Activated naive CD4-positive, alpha-beta T cell treated with anti-CD3 and anti-CD28 coated beads for 36 hours (primary cell): ENCODE measurements at regions not wholly inside any gene's neighbourhood (a gene's known extent, or its start where the extent isn't known, plus 50 kb on each side); places are given as distances from the start of the nearest gene placed in this dataset.

Experiments used
- CTCF ChIA-PET: fragments of 350-600 bp; sonication (Branson Sonifier 250); formaldehyde crosslinking; loops from one replicate; lab custom pipeline; 2021; ENCODE audit warnings: antibody characterized with exemption; lab: Charles Lee
- DNase-seq: peaks from one replicate; pipeline ENCODE4 v3.0.0-alpha.2; 2020
- H3K27ac Mint-ChIP-seq: one replicate; pipeline ENCODE4 v1.8.0; 2021; ENCODE audit warnings: mild to moderate bottlenecking, mixed read lengths
- H3K27me3 Mint-ChIP-seq: one replicate; pipeline ENCODE4 v1.8.0; 2021; ENCODE audit warnings: low read depth, mixed read lengths
- H3K36me3 Mint-ChIP-seq: one replicate; pipeline ENCODE4 v1.8.0; 2021; ENCODE audit warnings: low read depth, mixed read lengths
- H3K4me1 Mint-ChIP-seq: one replicate; pipeline ENCODE4 v1.8.0; 2021; ENCODE audit warnings: low read depth, mixed read lengths
- H3K4me3 Mint-ChIP-seq: one replicate; pipeline ENCODE4 v1.8.0; 2021; ENCODE audit warnings: mild to moderate bottlenecking, moderate library complexity, mixed read lengths
- H3K9me3 Mint-ChIP-seq: one replicate; pipeline ENCODE4 v1.8.0; 2021; ENCODE audit warnings: mixed read lengths
- intact Hi-C: fragments of 100-400 bp; cut with micrococcal nuclease; formaldehyde crosslinking; loops from one replicate; pipeline ENCODE4 v1.15.1; 2023

GRCh38 chr1:78281580-78281979, 209.2 kb upstream of the PTGFR start:
- H3K4me1 Mint-ChIP-seq = no peaks in the 10 kb centered on the region

GRCh38 chr1:78283691-78284090, 207.1 kb upstream of the PTGFR start:
- CTCF ChIA-PET = no interaction called here
- no peak for DNase-seq
- Mint-ChIP-seq H3K9me3 (no peaks in the 10 kb centered on the region), H3K36me3 (no peaks in the 10 kb centered on the region), H3K27me3 (peaks cover 7% of the 10 kb centered on the region), H3K4me1 (no peaks in the 10 kb centered on the region), H3K4me3 (no peak overlapping the region), H3K27ac (no peak overlapping the region)
- intact Hi-C loops = no loop called here

More at GRCh38 chr1:78281580-78281979, 209.2 kb upstream of the PTGFR start:
- DNase-seq = no peak
- no peak overlapping the region for H3K27ac Mint-ChIP-seq
- CTCF ChIA-PET = no interaction called here
- H3K4me3 Mint-ChIP-seq = no peak overlapping the region
- intact Hi-C loops = no loop called here
- no peaks in the 10 kb centered on the region for H3K9me3 Mint-ChIP-seq
- H3K27me3 Mint-ChIP-seq = peaks cover 6% of the 10 kb centered on the region
- no peaks in the 10 kb centered on the region for H3K36me3 Mint-ChIP-seq

- H3K4me3 Mint-ChIP-seq = no peak overlapping the region
- intact Hi-C loops = no loop called here
- H3K27ac Mint-ChIP-seq = no peak overlapping the region
- H3K36me3 Mint-ChIP-seq = no peaks in the 10 kb centered on the region
- peaks cover 7% of the 10 kb centered on the region for H3K27me3 Mint-ChIP-seq
- no peak for DNase-seq
- no peaks in the 10 kb centered on the region for H3K9me3 Mint-ChIP-seq
- H3K4me1 Mint-ChIP-seq = no peaks in the 10 kb centered on the region
- CTCF ChIA-PET = no interaction called here
Measured at GRCh38 chr1:78284354-78284753, 206.4 kb upstream of the PTGFR start.

GRCh38 chr1:78286686-78287085, 204.1 kb upstream of the PTGFR start:
- Mint-ChIP-seq H3K36me3 (no peaks in the 10 kb centered on the region), H3K27ac (no peak overlapping the region), H3K4me3 (no peak overlapping the region), H3K4me1 (no peaks in the 10 kb centered on the region), H3K27me3 (peaks cover 3% of the 10 kb centered on the region), H3K9me3 (no peaks in the 10 kb centered on the region)
- CTCF ChIA-PET = no interaction called here
- intact Hi-C loops = no loop called here
- no peak for DNase-seq

- H3K4me3 Mint-ChIP-seq = no peak overlapping the region
- intact Hi-C loops = no loop called here
- H3K9me3 Mint-ChIP-seq = no peaks in the 10 kb centered on the region
- no peak for DNase-seq
- H3K27me3 Mint-ChIP-seq = peaks cover 3% of the 10 kb centered on the region
- no peaks in the 10 kb centered on the region for H3K36me3 Mint-ChIP-seq
- no peaks in the 10 kb centered on the region for H3K4me1 Mint-ChIP-seq
- H3K27ac Mint-ChIP-seq = no peak overlapping the region
- CTCF ChIA-PET = no interaction called here
Measured at GRCh38 chr1:78289603-78290002, 201.2 kb upstream of the PTGFR start.

GRCh38 chr1:78291418-78291817, 199.4 kb upstream of the PTGFR start:
- Mint-ChIP-seq H3K4me1 (no peaks in the 10 kb centered on the region), H3K27ac (no peak overlapping the region), H3K36me3 (no peaks in the 10 kb centered on the region), H3K4me3 (no peak overlapping the region), H3K9me3 (no peaks in the 10 kb centered on the region), H3K27me3 (peaks cover 5% of the 10 kb centered on the region)
- DNase-seq = no peak
- CTCF ChIA-PET = no interaction called here
- intact Hi-C loops = no loop called here

GRCh38 chr1:78291872-78292271, 198.9 kb upstream of the PTGFR start:
- Mint-ChIP-seq H3K9me3 (no peaks in the 10 kb centered on the region), H3K4me3 (no peak overlapping the region), H3K27me3 (peaks cover 5% of the 10 kb centered on the region), H3K4me1 (no peaks in the 10 kb centered on the region), H3K27ac (no peak overlapping the region), H3K36me3 (no peaks in the 10 kb centered on the region)
- intact Hi-C loops = no loop called here
- CTCF ChIA-PET = no interaction called here
- DNase-seq = no peak

- H3K27ac Mint-ChIP-seq = no peak overlapping the region
- no peaks in the 10 kb centered on the region for H3K36me3 Mint-ChIP-seq
- H3K4me3 Mint-ChIP-seq = no peak overlapping the region
- peaks cover 3% of the 10 kb centered on the region for H3K27me3 Mint-ChIP-seq
- intact Hi-C loops = no loop called here
- CTCF ChIA-PET = no interaction called here
- DNase-seq = no peak
- H3K9me3 Mint-ChIP-seq = no peaks in the 10 kb centered on the region
- H3K4me1 Mint-ChIP-seq = no peaks in the 10 kb centered on the region
Measured at GRCh38 chr1:78292361-78292760, 198.4 kb upstream of the PTGFR start.

GRCh38 chr1:78297836-78298235, 192.9 kb upstream of the PTGFR start:
- H3K9me3 Mint-ChIP-seq = peaks cover 1% of the 10 kb centered on the region
- intact Hi-C loops = no loop called here
- no peak overlapping the region for H3K27ac Mint-ChIP-seq
- H3K27me3 Mint-ChIP-seq = peaks cover 2% of the 10 kb centered on the region
- no peak overlapping the region for H3K4me3 Mint-ChIP-seq
- no peak for DNase-seq
- CTCF ChIA-PET = no interaction called here
- no peaks in the 10 kb centered on the region for H3K36me3 Mint-ChIP-seq
- no peaks in the 10 kb centered on the region for H3K4me1 Mint-ChIP-seq

- no peak overlapping the region for H3K27ac Mint-ChIP-seq
- no peak overlapping the region for H3K4me3 Mint-ChIP-seq
- H3K9me3 Mint-ChIP-seq = peaks cover 1% of the 10 kb centered on the region
- peaks cover 2% of the 10 kb centered on the region for H3K27me3 Mint-ChIP-seq
- H3K36me3 Mint-ChIP-seq = no peaks in the 10 kb centered on the region
- DNase-seq = no peak
- CTCF ChIA-PET = no interaction called here
- H3K4me1 Mint-ChIP-seq = no peaks in the 10 kb centered on the region
- intact Hi-C loops = no loop called here
Measured at GRCh38 chr1:78298349-78298748, 192.4 kb upstream of the PTGFR start.

- Mint-ChIP-seq H3K27me3 (no peaks in the 10 kb centered on the region), H3K4me1 (no peaks in the 10 kb centered on the region), H3K27ac (no peak overlapping the region), H3K36me3 (no peaks in the 10 kb centered on the region), H3K9me3 (peaks cover 3% of the 10 kb centered on the region), H3K4me3 (no peak overlapping the region)
- no peak for DNase-seq
- CTCF ChIA-PET = no interaction called here
- intact Hi-C loops = no loop called here
Measured at GRCh38 chr1:78301141-78301540, 189.6 kb upstream of the PTGFR start.

GRCh38 chr1:78303620-78304019, 187.2 kb upstream of the PTGFR start:
- H3K36me3 Mint-ChIP-seq = no peaks in the 10 kb centered on the region
- peaks cover 3% of the 10 kb centered on the region for H3K27me3 Mint-ChIP-seq
- no peaks in the 10 kb centered on the region for H3K4me1 Mint-ChIP-seq
- DNase-seq = no peak
- intact Hi-C loops = no loop called here
- H3K4me3 Mint-ChIP-seq = no peak overlapping the region
- CTCF ChIA-PET = no interaction called here
- no peak overlapping the region for H3K27ac Mint-ChIP-seq
- peaks cover 3% of the 10 kb centered on the region for H3K9me3 Mint-ChIP-seq

- H3K4me3 Mint-ChIP-seq = no peak overlapping the region
- H3K27ac Mint-ChIP-seq = no peak overlapping the region
- intact Hi-C loops = no loop called here
- CTCF ChIA-PET = no interaction called here
- H3K4me1 Mint-ChIP-seq = no peaks in the 10 kb centered on the region
- H3K27me3 Mint-ChIP-seq = peaks cover 3% of the 10 kb centered on the region
- no peaks in the 10 kb centered on the region for H3K36me3 Mint-ChIP-seq
- DNase-seq = no peak
- peaks cover 3% of the 10 kb centered on the region for H3K9me3 Mint-ChIP-seq
Measured at GRCh38 chr1:78304341-78304740, 186.4 kb upstream of the PTGFR start.

- intact Hi-C loops = no loop called here
- DNase-seq = no peak
- no peak overlapping the region for H3K4me3 Mint-ChIP-seq
Measured at GRCh38 chr1:78304761-78305160, 186.0 kb upstream of the PTGFR start.

More at GRCh38 chr1:78304761-78305160, 186.0 kb upstream of the PTGFR start:
- CTCF ChIA-PET = no interaction called here
- H3K4me1 Mint-ChIP-seq = no peaks in the 10 kb centered on the region
- no peaks in the 10 kb centered on the region for H3K36me3 Mint-ChIP-seq
- H3K9me3 Mint-ChIP-seq = peaks cover 3% of the 10 kb centered on the region
- H3K27me3 Mint-ChIP-seq = peaks cover 3% of the 10 kb centered on the region
- no peak overlapping the region for H3K27ac Mint-ChIP-seq
